ENCODE measurements at regions not wholly inside any gene's neighbourhood (a gene's known extent, or its start where the extent isn't known, plus 50 kb on each side); places are given as distances from the start of the nearest gene placed in this dataset.
"Not testable (repeated sequence)": the region's sequence is repeated elsewhere in the genome, so short reads cannot be mapped to it uniquely, and the experiment has no call there.

DNA sequence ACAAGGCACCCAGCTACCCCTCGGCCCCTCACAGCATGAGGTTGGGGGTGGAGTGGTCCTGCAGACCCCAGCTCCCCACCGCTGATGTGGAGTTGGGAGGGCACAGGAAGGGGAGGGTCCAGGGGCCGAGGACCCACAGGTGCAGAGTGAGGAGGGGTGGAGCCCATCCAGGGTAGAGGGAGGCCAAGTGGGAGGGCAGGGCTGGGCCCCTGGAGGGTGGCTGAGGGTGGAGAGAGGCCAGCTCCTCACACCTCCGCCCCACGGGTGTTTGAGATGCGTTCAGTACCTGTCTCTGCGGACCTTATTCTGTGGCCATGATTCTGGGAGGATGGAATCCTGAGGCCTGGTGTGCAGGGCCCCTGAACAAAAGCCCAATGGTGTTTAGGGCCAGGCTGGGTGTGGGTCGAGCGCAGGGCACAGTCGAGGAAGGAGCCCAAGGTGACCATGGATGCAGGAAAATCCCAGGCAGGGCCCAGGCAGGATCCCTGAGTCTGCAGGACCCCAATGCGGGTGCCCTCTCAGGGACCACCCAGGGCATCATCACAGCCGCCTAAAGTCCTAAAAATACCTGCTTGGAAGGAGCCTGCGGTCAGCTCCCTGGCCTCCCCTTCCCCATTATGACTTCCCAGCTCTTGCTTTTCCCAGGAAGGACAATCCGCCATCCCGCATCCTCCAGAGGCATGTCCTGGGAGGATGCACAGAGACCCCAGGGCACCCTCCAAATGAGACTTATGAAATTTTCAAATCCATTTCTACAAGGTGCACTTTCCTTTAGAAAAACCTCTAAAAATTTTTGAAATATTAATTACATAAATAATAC lies 377.1 kb upstream of the SFSWAP start:
- no peak overlapping the region for H3K4me3 ChIP-seq (ENCODE audit: low read depth, low read length)

DNA sequence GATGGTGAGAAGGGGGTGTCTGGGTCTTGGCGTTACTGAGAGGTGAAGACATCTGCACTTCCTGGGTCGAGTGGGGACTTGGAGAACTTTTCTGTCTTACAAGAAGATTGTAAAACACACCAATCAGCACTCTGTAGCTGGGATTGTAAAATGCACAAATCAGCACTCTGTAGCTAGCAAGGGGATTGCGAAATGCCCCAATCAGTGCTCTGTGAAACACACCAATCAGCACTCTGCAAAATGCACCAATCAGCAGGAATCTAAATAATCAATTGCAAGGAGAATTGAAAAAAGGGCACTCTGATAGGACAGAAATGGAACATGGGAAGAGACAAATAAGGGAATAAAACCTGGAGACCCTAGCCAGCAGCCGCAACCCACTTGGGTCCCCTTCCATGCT lies 376.1 kb upstream of the SFSWAP start:
- H3K4me3 ChIP-seq (ENCODE audit: low read depth, low read length): no peak overlapping the region

DNA sequence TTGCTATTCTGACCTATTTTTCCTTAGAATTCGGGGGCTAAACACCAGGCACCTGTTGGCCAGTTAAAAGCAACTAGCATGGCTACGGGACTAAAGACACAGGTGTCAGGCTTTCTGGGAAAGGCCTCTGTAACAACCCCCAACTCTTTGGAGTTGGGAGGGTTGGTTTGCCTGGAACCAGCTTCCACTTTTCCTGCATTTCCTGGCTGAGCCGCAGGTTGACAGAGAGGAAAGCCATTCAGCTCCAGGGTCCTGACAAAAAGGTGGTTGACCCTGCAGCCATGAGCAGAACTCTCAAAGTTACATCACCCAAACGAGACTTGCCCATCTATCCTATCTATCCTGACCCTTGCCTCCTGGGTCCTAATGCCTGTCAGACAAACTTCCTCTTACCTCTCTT lies 375.4 kb upstream of the SFSWAP start:
- no peak overlapping the region for H3K4me3 ChIP-seq (ENCODE audit: low read depth, low read length)

DNA sequence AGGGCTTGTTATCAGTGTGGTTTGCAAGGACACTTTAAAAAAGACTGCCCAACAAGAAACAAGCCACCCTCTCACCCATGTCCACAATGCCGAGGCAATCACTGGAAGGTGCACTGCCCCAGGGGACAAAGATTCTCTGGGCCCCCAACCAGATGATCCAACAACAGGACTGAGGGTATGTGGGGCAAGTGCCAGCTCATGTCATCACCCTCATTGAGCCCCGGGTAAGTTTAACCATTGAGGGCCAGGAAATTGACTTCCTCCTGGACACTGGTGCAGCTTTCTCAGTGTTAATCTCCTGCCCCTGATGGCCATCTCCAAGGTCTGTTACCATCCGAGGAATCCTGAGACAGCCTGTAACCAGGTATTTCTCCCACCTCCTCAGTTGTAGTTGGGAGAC lies 373.0 kb upstream of the SFSWAP start:
- H3K4me3 ChIP-seq (ENCODE audit: low read depth, low read length): not testable (repeated sequence)

DNA sequence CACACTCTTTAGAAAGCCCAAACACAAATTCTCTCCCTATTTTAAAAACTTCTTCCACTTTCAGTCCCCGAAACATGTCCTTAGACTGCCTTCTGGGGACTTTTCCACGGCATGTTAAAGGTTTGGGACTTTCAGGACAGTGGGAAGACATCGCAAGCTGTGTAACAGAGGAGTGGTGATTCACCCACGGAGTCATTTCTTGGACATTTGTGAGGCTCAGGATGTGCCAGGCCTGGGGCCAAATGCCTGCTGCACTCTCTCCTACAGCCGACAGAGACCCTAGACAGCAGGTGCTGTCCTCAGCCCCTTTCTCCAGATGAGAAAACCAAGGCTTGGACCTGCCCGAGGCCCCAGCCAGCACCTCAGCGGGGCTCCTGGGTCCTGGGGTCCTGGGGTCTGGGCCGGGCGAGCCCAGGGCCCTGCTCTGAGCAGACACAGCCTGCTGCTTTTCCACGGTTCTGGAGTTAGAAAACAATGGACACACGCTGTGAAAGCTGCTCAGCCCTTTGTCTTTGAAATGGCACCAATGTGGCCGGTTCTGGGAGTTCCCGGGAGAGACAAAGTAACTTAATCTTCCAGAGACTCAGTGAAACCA lies 370.2 kb upstream of the SFSWAP start:
- H3K4me3 ChIP-seq (ENCODE audit: low read depth, low read length): no peak overlapping the region

DNA sequence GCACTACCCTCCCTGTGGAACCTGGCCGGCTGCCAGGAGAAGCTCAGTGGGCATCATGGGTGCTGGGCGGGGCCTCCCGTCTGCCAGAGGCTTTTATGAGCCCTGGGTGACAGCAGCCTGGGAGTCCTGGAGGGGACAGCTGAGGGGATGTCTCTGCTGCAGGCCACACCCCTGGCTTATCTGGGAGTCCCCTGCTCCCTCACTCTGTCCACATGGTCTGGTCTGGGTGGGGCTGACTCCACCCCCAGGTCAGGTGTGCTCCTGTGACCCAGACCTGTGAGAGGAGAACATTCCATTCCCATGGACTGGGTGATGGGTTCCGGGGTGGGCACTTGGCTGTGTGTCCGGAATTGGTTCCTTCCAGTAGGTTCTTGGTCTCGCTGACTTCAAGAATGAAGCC lies 369.3 kb upstream of the SFSWAP start:
- not testable (repeated sequence) for H3K4me3 ChIP-seq (ENCODE audit: low read depth, low read length)

GRCh38 chr12:131343436-131343835 lies 367.5 kb upstream of the SFSWAP start:
- not testable (repeated sequence) for H3K4me3 ChIP-seq (ENCODE audit: low read depth, low read length)

DNA sequence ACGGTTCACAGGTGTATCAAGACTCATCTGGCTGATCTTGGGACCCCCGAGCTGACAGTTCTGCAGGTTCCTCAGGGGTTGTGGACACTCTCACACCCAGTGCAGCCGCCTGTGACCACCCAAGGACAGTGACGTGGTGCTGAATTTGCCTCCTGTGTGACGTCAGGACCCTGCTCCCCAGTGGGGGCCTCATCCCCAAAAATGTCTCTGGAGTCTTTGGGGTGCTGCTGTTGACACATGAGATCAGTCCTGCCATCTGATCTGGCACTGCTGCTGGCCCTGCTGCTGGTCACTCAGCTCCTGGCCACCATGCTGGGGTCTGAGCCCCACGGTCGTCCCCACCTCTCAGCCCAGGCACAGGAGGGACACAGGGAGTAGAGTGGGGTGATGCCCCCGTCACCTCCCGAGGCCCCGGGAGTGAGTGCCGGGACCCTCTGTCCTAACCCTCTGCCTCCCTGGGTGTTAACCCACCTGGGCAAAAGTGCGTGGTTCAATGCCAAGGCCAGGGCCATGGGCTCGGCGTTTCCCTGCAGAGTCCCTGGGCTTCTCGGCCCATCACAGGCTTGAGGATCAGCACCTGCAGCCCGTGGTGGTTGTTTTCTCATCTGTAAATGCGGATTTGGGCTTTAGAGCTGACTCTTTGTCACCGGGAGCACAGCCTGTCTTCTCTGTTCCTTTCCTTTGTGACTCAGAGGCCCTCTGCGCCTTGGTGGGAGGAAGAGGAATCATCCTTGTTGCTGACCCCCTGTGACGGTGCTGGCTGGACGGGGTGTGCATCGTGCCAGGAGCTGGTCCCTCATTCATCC lies 366.0 kb upstream of the SFSWAP start:
- H3K4me3 ChIP-seq (ENCODE audit: low read depth, low read length): not testable (repeated sequence)

GRCh38 chr12:131345521-131346436 lies 365.1 kb upstream of the SFSWAP start:
- no peak overlapping the region for H3K4me3 ChIP-seq (ENCODE audit: low read depth, low read length)

- no peak overlapping the region for H3K4me3 ChIP-seq (ENCODE audit: low read depth, low read length)
Measured at GRCh38 chr12:131346555-131347344, 364.1 kb upstream of the SFSWAP start.

DNA sequence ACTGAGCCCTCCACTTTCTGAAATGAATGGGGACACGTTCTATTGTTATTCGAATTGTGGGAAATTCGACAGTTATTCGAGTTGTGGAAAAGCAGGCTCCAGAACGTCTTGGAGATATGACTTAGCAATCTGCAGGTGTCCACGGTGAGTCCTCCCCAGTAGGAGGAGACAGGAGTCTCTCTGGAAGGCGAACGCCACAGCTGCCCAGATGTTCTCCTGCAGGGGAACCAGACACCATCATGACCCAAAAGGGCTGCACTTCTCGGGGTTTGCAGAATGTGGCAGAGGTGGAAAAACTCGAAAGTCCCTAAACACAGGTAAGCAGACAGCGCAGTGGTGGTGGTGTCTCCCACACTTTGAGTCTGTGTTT lies 363.6 kb upstream of the SFSWAP start:
- H3K4me3 ChIP-seq (ENCODE audit: low read depth, low read length): no peak overlapping the region

GRCh38 chr12:131347732-131348131 lies 363.2 kb upstream of the SFSWAP start:
- no peak overlapping the region for H3K4me3 ChIP-seq (ENCODE audit: low read depth, low read length)

GRCh38 chr12:131348231-131348630 lies 362.7 kb upstream of the SFSWAP start:
- no peak overlapping the region for H3K4me3 ChIP-seq (ENCODE audit: low read depth, low read length)

GRCh38 chr12:131348646-131349045 lies 362.2 kb upstream of the SFSWAP start:
- H3K4me3 ChIP-seq (ENCODE audit: low read depth, low read length): no peak overlapping the region

DNA sequence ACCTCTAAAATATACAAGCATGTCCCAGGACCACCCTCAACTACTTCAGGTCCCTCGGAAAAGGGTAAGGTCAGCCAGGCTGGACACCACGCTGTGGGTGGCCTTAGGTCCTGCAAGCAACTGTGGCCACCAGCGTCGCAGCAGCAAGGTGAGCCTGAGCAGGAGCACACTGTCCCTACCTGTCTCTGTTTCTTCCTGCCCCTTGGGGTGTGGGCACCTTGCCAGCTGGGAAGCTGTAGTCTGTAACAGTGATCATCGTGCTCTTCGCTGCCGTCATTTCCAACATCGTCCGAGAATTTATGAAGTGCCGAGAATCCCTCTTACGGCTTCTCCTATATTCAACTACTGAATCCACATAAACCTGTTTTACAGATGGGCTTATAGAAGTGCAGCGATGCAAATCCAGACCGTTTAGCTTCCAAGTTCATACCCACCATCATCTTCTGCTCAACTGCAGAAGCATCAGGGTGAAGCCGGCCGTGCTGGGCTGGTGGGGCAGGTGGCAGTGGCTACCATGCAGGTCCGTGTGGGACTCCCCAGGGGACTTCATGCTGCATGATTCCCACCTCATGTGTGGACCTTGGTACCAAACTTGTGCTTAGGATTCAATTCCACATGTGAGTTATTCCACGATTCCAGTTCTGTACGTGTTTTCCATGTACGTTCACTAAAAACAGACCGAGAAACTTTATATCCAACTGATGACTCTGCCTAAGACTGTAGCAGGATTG lies 361.3 kb upstream of the SFSWAP start:
- no peak overlapping the region for H3K4me3 ChIP-seq (ENCODE audit: low read depth, low read length)

GRCh38 chr12:131350943-131351318 lies 360.0 kb upstream of the SFSWAP start:
- no peak overlapping the region for H3K4me3 ChIP-seq (ENCODE audit: low read depth, low read length)

- no peak overlapping the region for H3K4me3 ChIP-seq (ENCODE audit: low read depth, low read length)
Measured at GRCh38 chr12:131351319-131352028, 359.4 kb upstream of the SFSWAP start.

- no peak overlapping the region for H3K4me3 ChIP-seq (ENCODE audit: low read depth, low read length)
Measured at GRCh38 chr12:131352296-131352900, 358.5 kb upstream of the SFSWAP start.

Data from iPS-11a (cell line).